Lower leg skin (tissue), 3 donors: ENCODE measurements at regions not wholly inside any gene's neighbourhood (a gene's known extent, or its start where the extent isn't known, plus 50 kb on each side); places are given as distances from the start of the nearest gene placed in this dataset.
"Not testable (repeated sequence)": the region's sequence is repeated elsewhere in the genome, so short reads cannot be mapped to it uniquely, and the experiment has no call there.

Source experiments
- CTCF ChIP-seq, 3 donors: fragments of 450-650 bp; IDR thresholded peaks; one replicate each; pipeline ENCODE4 v1.5.1; 2016; ENCODE audit warnings: antibody characterized with exemption in 3 of 3, mild to moderate bottlenecking in 3 of 3, moderate library complexity in 2 of 3
- POLR2A ChIP-seq, 2 donors: fragments of 450-650 bp; IDR thresholded peaks; one replicate each; pipeline ENCODE4 v1.6.1; 2016 to 2017; ENCODE audit warnings: antibody characterized with exemption in 2 of 2, mild to moderate bottlenecking in 1 of 2, moderate library complexity in 1 of 2

GRCh38 chr7:34577934-34578333, 80.1 kb upstream of the NPSR1 start:
- not testable (repeated sequence) for TF ChIP-seq CTCF, POLR2A (IDR thresholded peaks at IDR 0.05)
